IPS-11a (cell line): ENCODE measurements at regions not wholly inside any gene's neighbourhood (a gene's known extent, or its start where the extent isn't known, plus 50 kb on each side); places are given as distances from the start of the nearest gene placed in this dataset.

Experiments used
- H3K4me3 ChIP-seq: one replicate; pipeline ENCODE4 v1.5.1; 2013; ENCODE audit warnings: low read depth, low read length, control low read depth

DNA sequence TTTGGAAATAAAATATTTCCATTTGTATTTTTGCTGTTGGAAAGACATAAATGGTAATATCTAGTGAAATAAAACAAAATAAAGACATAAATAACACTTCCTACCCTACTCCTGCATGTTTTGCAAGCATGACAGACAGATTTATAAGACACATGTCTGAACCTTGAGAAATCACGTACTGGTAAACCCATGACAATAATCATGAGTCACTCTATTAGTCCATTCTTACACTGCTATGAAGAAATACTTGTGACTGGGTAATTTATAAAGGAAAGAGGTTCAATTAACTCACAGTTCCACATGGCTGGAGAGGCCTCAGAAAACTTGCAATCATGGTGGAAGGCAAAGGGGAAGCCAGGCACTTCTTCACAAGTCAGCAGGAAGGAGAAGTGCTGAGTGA lies 942.2 kb downstream of the REEP3 start:
- no peak overlapping the region for H3K4me3 ChIP-seq

DNA sequence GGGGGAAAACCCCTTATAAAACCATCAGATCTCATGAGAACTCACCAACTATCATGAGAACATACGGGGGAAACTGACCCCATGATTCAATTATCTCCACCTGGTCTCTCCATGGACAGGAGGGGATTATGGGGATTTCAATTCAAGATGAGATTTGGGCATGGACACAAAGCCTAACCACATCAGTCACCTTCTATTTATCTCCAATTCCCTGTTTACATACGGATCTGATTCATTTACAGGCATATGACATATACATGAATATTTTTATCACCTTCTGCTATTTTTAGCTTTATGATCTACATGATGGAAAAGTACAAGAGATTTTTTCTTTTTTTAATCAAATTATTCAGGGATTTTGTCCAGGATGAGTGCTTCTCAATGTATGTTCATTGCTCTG lies 944.5 kb downstream of the REEP3 start:
- H3K4me3 ChIP-seq: no peak overlapping the region

DNA sequence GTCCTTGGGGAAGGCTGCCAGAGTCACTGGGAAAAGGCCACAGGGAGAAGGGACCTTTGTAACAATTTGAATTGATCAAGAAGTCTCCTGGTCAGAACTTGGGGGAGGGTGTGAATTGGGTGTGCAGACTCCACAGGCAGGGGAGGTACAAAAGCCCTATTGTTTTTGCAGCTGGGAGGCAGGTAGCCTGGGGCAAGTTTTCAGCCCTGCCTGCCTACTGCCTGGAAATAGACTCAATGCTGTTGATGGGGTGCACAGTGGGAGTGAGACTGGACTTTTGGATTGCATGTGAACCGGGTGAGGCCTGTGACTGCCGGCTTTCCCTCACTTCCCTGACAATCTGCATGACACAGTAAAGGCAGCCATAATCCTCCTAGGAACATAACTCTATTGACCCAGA lies 947.0 kb downstream of the REEP3 start:
- no peak overlapping the region for H3K4me3 ChIP-seq

DNA sequence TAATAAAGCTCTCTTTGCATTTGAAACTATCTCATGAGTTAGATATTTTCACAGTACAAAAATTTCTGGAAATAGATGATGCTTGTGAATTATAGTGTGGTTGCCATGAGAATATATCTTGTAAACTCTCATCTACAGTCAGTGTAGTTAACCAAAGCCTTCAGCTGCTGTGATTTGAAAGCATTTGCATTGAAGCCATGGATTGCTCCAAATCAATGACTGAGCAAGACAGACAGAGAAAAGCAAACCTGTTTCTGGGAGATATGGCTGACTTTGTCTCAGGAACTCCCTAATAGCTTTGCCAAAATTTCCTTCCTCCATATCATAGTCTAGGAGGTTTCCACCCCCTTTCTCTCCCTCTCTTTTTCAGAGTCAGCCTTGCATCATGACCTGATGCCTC lies 955.3 kb downstream of the REEP3 start:
- no peak overlapping the region for H3K4me3 ChIP-seq

DNA sequence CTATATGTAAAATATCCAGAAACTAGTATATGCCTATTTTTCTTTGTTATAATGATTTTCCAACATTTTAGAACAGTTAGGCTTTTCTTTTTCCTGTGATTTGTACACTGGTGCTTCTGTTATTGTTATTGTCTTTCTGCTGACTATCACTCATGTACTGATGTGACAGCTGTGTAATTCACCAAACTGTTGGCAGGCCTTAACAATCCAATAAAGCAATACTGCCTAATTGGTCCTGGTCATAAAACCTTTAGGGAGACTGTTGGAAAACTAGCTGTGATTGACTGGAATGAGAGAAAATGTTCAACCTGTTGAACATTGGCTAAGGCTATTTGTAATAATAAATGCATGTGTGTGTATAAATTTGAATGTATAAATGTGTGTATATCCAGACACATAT lies 956.6 kb downstream of the REEP3 start:
- H3K4me3 ChIP-seq: no peak overlapping the region

DNA sequence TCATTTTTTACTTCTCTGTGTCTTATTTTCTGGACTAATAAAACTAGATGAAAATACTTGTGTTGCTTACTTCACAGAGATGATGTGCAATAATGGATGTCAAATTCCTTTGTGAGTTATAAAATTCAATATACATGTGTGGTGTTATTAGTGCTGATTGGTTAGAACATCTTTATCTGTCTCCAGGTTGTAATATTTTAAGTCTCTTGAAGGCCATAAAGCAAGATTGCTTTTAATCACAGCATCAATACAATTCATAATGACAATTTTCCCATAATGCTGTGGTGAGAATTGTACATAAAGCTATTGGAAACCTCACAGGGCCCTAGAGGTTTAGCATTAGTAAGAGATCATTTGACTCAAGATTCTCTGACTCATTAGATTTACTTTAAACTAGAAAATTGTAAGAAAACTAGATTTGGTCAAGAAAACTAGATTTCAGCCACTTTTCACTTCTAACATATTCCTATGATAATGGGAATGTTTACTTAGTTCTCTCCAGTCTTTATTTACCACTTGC lies 963.7 kb downstream of the REEP3 start:
- H3K4me3 ChIP-seq: no peak overlapping the region

DNA sequence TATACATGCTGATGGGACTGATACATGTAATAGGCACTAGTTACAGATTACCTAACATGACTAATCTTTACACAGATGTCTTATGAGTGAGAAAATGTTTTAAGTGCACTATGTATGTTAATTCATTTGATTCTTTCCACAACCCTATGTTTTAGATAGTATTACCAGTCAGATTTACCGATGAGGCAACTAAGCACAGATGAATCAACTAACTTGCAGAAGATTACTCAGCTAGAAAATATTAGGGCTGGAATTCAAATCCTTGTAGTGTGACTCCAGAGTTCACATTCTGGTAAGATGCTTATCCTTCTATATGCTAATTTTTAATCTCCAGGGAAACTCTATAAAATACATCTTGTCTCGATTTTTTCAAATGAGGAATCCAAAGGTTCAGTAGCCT lies 964.9 kb downstream of the REEP3 start:
- no peak overlapping the region for H3K4me3 ChIP-seq

DNA sequence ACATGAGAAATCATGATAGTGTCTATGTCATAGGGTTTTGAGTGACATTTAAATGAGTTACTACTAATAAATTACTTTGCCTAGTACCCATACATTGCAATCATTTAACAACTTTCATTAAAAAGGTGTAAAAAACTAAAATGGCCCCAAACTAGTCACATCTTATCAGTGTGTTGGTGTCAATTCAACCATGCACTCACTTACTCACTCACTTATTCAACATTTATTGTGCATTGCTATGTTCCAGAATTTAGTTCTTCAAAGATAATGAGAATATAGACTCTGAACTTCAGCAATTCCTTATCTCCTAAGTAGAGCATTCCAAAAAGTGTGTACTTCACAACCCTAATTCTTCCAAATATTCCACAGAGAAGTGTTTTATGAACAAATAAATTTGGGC lies 965.7 kb downstream of the REEP3 start:
- no peak overlapping the region for H3K4me3 ChIP-seq

DNA sequence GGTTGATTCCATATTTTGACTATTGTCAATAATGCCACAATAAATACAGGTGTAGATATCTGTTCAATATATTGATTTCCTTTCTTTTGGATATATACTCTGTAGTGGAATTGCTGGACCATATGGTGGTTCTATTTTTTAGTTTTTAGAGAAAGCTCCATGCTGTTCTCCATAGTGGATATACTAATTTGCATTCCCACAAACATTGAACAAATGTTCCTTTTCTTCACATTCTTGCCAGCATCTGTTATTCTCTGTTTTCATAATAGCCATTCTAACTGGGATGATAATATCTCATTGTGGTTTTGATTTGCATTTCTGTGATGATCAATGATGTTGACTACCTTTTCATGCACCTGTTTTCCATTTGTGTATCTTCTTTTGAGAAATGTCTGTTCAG lies 973.7 kb downstream of the REEP3 start:
- no peak overlapping the region for H3K4me3 ChIP-seq

DNA sequence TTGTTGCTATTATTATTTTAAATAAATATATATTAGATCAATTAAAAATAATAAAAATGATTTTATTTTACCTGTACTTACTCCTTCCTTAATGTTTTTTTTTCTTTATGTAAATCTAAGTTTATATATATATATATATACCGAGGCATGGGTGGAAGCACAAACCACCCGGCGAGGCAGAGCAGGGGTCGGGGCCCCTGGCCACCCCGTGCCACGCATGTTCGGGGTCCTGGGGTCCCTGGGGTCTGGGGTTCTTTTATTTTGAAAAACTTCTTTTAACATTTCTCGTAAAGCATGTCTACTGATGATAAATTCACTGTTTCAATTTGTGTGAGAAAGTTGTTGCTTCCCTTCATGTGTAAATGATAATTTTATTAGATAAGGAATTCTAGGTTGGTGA lies 976.1 kb downstream of the REEP3 start:
- H3K4me3 ChIP-seq: no peak overlapping the region

DNA sequence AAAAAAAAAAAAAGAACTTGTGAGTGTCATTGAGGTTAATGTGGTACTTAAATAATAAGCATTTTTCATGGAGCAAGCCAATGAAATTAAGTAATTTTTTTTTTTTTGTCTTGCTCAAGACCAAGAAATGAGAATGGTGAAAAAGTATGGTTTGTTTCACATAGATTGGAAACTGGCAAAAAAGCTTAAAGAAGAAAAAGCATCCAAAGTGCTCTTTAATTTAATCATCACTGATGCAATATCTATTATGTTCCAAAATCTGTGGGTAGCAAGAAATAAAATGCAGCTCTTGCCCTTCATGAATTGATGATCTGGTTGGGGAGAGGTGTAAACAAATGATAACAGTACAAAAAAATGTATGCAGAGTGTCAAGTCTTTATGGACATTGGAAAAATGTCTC lies 980.6 kb downstream of the REEP3 start:
- no peak overlapping the region for H3K4me3 ChIP-seq

DNA sequence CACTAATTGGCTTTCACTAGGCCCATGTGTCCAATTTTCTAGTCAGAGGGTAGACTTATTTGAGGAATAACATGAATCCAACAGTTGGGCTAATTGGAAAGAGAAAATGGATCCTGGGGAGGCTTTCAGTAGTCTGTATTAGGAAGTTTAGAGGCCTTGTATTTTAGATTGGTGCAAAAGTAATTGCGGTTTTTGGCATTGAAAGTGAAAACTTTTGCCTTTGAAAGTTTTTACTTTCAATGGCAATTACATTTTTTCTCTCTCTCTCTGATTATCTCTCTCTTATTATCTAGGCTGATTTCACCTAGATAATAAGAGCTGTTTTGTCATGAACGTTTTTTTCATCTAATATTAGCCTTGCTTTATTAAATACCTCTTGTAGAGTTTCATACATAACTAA lies 981.7 kb downstream of the REEP3 start:
- no peak overlapping the region for H3K4me3 ChIP-seq

DNA sequence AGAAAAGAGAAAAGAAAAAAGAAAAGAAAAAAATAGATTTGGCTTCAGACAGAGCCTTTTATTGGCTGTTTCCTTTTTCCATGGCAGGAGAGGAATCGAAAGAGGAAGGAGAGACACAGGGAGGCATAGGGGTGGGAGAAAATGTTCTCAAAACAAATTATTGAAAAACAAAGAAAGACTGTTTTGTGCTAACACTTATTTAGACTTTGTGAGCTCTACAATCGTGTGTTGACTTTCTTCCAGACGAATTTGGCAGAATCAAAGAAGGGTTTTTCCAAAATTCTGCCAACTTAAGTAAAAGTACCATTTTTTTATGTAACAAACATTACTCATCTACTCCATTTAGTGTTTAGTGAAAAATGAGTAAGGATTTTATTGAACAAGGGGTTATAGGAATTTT lies 982.2 kb downstream of the REEP3 start:
- no peak overlapping the region for H3K4me3 ChIP-seq

DNA sequence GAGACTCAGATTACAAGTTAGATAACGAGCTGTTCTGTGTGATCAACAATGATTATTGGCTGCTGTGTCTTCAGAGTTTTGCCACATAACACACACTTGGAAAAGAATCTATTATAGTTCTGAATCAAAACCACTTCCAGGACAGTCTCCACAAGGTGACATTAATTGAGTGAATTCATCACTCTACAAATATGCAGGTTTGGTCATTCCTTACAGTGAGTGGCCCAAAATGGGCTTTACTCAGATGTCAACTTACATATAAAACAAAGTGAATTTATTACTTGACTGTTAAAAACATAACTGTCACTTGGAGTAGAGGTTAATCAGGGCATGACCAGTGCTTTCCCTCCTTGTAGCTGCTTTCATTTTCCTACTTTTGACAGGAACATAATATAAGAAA lies 984.3 kb downstream of the REEP3 start:
- no peak overlapping the region for H3K4me3 ChIP-seq

DNA sequence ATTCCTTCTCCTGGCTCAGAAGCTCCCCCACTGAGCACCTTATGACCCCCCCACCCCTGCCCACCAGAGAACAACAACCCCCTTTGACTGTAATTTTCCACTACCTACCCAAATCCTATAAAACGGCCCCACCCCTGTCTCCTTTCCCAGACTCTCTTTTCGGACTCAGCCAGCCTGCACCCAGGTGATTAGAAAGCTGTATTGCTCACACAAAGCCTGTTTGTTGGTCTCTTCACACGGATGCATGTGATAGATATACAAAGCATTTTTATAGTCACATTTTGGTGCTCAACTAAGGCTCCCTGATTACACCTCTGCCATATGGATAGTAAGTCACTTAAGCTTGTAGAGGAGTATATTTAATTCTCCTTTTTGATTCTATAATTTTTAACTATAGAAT lies 985.8 kb downstream of the REEP3 start:
- H3K4me3 ChIP-seq: no peak overlapping the region

DNA sequence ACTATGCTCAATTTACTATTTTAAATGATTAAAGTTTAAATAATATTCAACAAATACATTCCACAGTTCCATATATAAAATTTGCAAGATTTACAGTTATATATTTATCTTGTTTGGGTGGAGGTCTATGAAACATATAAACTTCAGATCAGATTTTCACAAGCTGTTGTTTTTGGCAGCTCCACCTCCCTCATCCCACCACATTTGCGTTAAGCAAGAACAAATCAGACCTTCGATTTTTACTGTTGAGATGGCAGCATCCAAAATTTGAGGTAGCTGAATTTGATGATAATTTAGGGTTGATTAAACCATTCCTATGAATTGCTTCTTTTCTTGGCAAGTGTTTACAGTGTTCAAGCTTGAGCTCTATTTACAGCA lies 986.4 kb downstream of the REEP3 start:
- H3K4me3 ChIP-seq: no peak overlapping the region

DNA sequence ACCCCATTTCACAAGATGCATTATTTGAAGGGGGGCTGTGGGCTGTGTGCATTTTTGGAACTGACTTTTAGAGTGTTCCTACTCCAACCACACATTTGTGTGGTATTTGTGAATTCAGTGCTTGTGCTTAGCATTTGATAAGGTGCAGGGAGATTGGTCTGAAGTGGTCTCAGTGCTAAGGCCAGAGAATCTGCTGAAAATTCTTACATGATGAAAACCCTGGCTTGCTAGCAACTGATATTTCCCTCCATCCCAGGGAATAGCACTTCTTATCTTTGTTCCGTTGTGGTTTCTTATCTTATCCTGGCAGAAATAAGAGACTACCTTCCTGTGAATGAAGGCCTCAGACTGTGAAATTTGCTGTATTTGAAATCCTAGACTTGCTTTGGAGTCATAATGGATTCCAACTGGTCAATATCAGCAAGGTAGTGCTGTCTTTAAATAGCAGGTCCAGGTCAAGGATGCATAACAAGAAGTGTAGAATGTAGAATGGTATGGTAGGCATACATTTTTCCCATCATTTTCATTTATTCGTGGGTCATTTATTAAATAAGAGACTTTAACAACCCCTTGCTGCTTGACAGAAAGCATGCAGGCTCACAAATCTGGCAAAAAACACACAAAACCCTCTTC lies 986.9 kb downstream of the REEP3 start:
- H3K4me3 ChIP-seq: no peak overlapping the region

DNA sequence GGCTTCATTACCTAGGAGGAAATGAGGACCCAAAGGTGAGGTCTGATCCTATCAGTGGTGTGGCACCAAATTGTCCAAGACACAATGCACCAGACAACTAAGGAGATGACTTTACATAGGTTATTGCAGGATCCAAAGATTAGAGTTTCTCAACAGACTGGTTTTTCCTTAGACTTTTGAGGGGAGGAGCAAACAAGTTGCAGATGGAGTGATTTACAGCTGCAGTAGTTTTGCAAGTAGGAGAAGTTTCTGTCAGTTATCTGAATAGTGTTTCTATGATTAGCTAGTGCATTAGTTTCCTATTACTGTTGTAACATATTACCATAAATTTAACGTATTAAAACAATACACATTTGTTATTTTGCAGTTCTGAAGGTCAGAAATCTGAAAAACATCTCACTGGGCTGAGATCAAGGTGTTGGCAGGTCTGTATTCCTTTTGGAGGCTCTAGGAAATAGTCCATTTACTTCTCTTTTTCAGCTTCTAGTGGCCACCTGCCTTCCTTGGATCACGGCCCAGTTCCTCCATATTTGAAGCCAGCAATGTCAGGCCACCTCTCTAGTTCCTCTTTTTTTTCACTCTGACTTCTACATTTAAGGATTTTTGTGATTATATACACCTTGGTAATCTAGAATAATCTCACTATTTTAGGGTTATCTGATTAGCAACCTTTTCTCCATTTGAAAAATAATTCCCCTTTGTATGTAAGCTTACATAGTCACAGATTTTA lies 994.9 kb downstream of the REEP3 start:
- H3K4me3 ChIP-seq: no peak overlapping the region

DNA sequence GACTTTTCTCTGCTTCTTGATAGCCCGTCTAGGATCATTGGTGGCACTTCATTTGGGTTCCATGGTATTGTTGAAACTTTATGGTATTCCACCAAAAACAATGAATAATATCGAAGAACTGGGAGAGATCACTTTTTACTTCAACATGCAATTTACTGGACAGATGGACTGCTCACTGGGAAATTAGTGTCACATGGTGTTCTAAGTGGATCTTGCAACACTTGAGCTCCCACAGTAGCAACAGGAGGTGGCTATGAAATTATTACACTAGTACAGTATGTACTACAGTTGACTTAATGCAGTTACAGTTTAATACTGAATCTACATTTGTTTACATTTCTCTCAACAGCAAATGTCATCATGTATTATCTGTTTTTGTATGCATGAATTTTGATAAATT lies 997.3 kb downstream of the REEP3 start:
- no peak overlapping the region for H3K4me3 ChIP-seq

DNA sequence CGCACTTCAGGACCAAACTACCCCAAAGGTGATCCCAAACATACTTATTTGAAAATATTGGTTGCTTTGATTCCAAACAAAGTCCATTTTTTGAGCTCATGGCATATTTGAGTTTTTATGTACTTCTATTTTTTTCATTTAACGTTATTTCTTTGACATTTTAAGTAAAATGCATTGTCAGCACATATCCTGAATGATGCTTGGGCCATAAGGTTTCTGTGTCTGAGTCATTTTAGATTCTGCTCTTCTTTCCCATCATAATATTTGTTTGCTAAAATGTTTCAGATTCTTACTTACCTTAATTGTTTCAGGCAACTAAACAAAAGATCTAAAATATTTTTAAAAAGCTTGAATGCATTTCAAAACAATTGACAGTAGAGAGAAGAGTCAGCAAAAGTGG lies 998.2 kb downstream of the REEP3 start:
- H3K4me3 ChIP-seq: no peak overlapping the region

DNA sequence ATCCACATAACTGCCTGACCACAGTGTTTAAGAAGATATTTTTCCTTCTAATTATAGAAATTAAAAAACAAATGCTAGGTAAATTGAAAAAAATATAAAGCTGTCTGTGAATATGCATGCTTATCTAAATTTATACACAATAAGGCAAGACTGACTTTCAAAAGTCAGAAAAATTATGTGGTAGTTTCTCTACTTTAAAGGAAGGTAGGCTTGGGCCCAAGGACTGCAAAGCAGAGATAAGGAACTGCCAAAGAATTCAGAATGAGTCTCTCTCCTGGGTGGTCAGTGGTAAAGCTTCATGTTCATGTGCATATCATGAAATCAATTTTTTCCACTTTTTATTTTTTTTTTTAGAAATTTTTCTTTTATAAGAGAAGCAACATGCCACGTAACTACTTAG lies 998.6 kb downstream of the REEP3 start:
- H3K4me3 ChIP-seq: no peak overlapping the region

DNA sequence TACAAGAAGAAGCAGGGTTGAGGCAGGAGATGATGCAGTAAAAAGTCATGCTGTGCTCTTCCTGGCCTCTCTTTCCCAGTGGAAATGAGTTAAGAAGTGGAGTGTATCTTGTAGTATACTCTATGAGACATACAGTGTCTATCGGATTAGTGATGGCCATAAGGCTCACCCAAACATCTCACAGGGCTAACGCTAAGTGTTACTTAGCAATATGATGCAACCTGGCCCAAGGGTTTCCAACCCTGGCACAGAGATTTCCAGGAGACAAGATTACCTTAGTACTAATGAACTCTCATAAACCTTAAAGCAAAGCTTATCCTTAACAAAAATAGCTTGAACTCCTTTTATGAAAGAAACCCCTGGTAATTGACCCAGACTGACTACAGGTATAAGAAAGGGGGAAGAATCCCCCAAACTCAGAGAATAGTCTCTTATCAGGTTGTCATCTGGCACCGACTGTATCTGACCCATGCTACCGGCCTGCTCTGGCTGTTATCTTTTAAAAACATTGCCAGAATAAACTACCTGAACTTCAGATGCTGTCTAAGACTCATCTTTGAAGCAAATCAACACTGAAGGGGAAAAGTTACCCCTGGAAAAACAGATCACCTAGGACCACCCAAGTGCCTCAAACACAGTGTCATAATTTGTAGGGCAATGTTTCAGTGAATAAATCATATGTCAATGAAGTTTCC lies 1002.0 kb downstream of the REEP3 start:
- H3K4me3 ChIP-seq: no peak overlapping the region
